Gastroesophageal sphincter (tissue), 3 donors: ENCODE measurements at regions not wholly inside any gene's neighbourhood (a gene's known extent, or its start where the extent isn't known, plus 50 kb on each side); places are given as distances from the start of the nearest gene placed in this dataset.

Experiments used
- CTCF ChIP-seq, 4 experiments: fragments of 200-600 bp in 2 of 4; fragments of 450-650 bp in 2 of 4; sonication (generic) in 1 of 4; IDR thresholded peaks; one replicate each; pipeline ENCODE4 v1.5.1; 2017 to 2019; ENCODE audit warnings: antibody characterized with exemption in 4 of 4, mild to moderate bottlenecking in 2 of 4, moderate library complexity in 2 of 4
- EP300 ChIP-seq: sonication (generic); formaldehyde crosslinking; IDR thresholded peaks from one replicate; pipeline ENCODE4 v1.6.1; 2017; ENCODE audit warnings: antibody characterized with exemption, mild to moderate bottlenecking
- POLR2A ChIP-seq, 2 donors: fragments of 450-650 bp; IDR thresholded peaks; one replicate each; pipeline ENCODE4 v1.6.1; 2017; ENCODE audit warnings: antibody characterized with exemption in 2 of 2, mild to moderate bottlenecking in 2 of 2, moderate library complexity in 1 of 2

GRCh38 chr1:147379889-147380288 is 137.4 kb downstream of the CHD1L start:
- TF ChIP-seq EP300 (no peak), POLR2A (IDR thresholded peaks at IDR 0.05) (no peak), CTCF (IDR thresholded peaks at IDR 0.05) (no peak)
